Upper lobe of right lung (tissue), 1 donor: ENCODE measurements at regions not wholly inside any gene's neighbourhood (a gene's known extent, or its start where the extent isn't known, plus 50 kb on each side); places are given as distances from the start of the nearest gene placed in this dataset.
"Not testable (repeated sequence)": the region's sequence is repeated elsewhere in the genome, so short reads cannot be mapped to it uniquely, and the experiment has no call there.

Source experiments
- ATAC-seq: fragments of 200-7000 bp; cut with Tn5 transposase; one replicate; pipeline ENCODE4 v1.9.1; 2020; ENCODE audit warnings: mild to moderate bottlenecking, moderate library complexity
- DNase-seq: peaks from one replicate; pipeline ENCODE4 v3.0.0-alpha.2; 2020
- H3K27ac ChIP-seq: fragments of 200-600 bp; one replicate; pipeline ENCODE4 v1.8.0; 2022
- H3K27me3 ChIP-seq: fragments of 200-600 bp; one replicate; pipeline ENCODE4 v1.8.0; 2022; ENCODE audit warnings: mild to moderate bottlenecking
- H3K36me3 ChIP-seq: fragments of 200-600 bp; one replicate; pipeline ENCODE4 v1.8.0; 2022
- H3K4me1 ChIP-seq: fragments of 200-600 bp; one replicate; pipeline ENCODE4 v1.8.0; 2022
- H3K4me3 ChIP-seq: fragments of 200-600 bp; one replicate; pipeline ENCODE4 v1.8.0; 2022; ENCODE audit warnings: mild to moderate bottlenecking
- H3K9me3 ChIP-seq: fragments of 200-600 bp; one replicate; pipeline ENCODE4 v1.8.0; 2022
- intact Hi-C: fragments of 100-400 bp; cut with DNase I; formaldehyde crosslinking; loops from one replicate; pipeline ENCODE4 v1.11.0; 2022
- TF ChIP-seq, protein P1 (sequence below): fragments of 200-600 bp; IDR thresholded peaks from one replicate; pipeline ENCODE4 v1.8.0; 2022; ENCODE audit warnings: antibody characterized with exemption
- donor health status: DM: no; HTN: yes; CAD: no; lungs with severe emphysema.

DNA sequence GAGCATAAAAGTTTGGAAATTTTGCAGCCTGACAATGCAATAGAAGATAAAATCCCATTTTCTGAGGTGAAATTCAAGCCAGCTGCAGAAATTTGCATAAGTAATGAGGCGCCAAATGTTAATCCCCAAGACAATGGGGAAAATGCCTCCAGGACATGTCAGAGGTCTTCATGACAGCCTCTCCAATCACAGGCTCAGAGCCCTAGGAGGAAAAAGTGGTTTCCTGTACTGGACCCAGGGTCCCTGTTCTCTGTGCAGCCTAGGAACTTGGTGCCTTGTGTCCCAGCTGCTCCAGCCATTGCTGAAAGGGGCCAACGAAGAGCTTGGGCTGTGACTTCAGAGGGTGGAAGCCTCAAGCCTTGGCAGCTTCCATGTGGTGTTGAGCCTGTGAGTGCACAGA is 1218.1 kb downstream of the GALC start:
- no peak for ATAC-seq
- H3K4me1 ChIP-seq = no peaks in the 10 kb centered on the region
- no peak for DNase-seq
- intact Hi-C loops = no loop called here
- TF ChIP-seq, protein P1, sequence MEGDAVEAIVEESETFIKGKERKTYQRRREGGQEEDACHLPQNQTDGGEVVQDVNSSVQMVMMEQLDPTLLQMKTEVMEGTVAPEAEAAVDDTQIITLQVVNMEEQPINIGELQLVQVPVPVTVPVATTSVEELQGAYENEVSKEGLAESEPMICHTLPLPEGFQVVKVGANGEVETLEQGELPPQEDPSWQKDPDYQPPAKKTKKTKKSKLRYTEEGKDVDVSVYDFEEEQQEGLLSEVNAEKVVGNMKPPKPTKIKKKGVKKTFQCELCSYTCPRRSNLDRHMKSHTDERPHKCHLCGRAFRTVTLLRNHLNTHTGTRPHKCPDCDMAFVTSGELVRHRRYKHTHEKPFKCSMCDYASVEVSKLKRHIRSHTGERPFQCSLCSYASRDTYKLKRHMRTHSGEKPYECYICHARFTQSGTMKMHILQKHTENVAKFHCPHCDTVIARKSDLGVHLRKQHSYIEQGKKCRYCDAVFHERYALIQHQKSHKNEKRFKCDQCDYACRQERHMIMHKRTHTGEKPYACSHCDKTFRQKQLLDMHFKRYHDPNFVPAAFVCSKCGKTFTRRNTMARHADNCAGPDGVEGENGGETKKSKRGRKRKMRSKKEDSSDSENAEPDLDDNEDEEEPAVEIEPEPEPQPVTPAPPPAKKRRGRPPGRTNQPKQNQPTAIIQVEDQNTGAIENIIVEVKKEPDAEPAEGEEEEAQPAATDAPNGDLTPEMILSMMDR = no peak
- H3K27me3 ChIP-seq = no peaks in the 10 kb centered on the region
- H3K9me3 ChIP-seq = no peaks in the 10 kb centered on the region
- no peak overlapping the region for H3K4me3 ChIP-seq
- no peaks in the 10 kb centered on the region for H3K36me3 ChIP-seq
- no peak overlapping the region for H3K27ac ChIP-seq

DNA sequence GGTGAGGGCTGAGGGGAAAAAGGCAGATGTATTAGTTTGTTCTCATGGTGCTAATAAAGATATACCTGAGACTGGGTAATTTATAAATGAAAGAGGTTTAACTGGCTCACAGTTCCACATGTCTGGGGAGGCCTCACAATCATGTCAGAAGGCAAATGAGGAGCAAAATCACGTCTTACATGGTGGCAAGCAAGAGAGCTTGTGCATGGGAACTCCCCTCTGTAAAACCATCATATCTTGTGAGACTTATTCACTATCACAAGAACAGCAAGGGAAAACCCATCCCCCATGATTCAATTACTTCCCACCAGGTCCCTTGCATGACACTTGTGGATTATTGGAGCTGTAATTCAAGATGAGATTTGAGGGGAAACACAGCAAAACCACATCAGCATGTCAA is 1220.9 kb downstream of the GALC start:
- H3K27ac ChIP-seq = no peak overlapping the region
- no peak overlapping the region for H3K4me3 ChIP-seq
- no peaks in the 10 kb centered on the region for H3K36me3 ChIP-seq
- DNase-seq (no peak), ATAC-seq (no peak)
- no peaks in the 10 kb centered on the region for H3K4me1 ChIP-seq
- no peaks in the 10 kb centered on the region for H3K27me3 ChIP-seq
- TF ChIP-seq, protein P1 = no peak
- no peaks in the 10 kb centered on the region for H3K9me3 ChIP-seq
- intact Hi-C loops = no loop called here

DNA sequence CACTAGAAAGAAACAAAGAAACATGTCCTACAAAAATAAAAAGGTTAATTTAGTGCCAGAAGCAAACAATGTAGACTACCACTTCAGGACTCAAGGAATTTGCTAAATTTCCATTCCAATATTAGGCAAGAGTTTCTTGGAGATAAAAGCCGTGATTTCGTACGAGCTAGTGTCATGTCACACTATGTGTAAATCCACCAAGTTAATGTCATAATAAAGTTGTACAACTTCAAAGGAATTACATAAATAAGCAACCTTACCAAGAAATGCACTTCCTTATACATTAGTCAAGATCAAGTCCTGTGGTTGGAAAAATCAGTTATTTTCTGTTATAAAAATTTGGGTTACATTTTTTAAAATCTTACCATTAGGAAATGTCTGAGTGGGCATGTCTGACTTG is 1222.8 kb downstream of the GALC start:
- no peaks in the 10 kb centered on the region for H3K4me1 ChIP-seq
- DNase-seq = no peak
- no peak overlapping the region for H3K4me3 ChIP-seq
- TF ChIP-seq, protein P1 = no peak
- no peaks in the 10 kb centered on the region for H3K9me3 ChIP-seq
- intact Hi-C loops = no loop called here
- H3K27me3 ChIP-seq = no peaks in the 10 kb centered on the region
- H3K36me3 ChIP-seq = no peaks in the 10 kb centered on the region
- ATAC-seq = no peak
- no peak overlapping the region for H3K27ac ChIP-seq

DNA sequence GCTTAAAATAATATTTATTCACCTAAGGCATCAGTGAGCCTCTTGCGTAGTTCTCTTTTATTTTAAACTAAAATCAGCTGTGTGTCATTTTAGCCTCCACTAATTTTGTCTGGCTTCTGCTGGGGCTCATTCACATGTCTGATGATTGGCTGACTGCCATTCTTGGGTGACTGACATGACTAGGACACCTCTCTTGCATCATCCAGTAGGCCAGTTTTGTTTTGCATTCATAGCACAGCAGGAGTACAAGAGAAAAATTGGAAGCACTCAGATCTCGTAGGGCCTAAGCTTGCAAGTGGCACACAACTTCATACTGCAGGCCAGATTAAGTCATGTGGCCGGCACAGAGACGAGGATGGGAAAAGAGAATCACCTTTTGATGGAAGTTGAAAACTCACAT is 1226.5 kb downstream of the GALC start:
- Histone ChIP-seq H3K9me3 (no peaks in the 10 kb centered on the region), H3K36me3 (no peaks in the 10 kb centered on the region), H3K27me3 (no peaks in the 10 kb centered on the region), H3K4me1 (no peaks in the 10 kb centered on the region), H3K4me3 (no peak overlapping the region), H3K27ac (no peak overlapping the region)
- no peak for DNase-seq
- intact Hi-C loops = no loop called here
- no peak for ATAC-seq
- TF ChIP-seq, protein P1 = no peak

DNA sequence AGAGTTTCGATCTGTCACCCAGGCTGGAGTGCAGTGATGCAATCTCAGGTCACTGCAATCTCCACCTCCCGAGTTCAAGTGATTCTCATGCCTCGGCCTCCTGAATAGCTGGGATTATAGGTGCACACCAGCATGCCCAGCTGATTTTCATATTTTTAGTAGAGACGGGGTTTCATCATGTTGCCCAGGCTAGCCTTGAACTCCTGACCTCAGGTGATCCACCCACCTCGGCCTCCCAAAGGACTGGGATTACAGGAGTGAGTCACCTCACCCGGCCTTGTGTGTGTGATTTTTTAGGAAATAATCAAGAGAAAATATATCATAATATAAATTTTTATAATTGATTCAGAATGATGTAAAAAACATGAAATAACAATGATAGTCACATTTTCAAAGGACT is 1231.4 kb downstream of the GALC start:
- Histone ChIP-seq H3K36me3 (no peaks in the 10 kb centered on the region), H3K27ac (no peak overlapping the region), H3K4me3 (no peak overlapping the region), H3K4me1 (no peaks in the 10 kb centered on the region), H3K9me3 (no peaks in the 10 kb centered on the region), H3K27me3 (no peaks in the 10 kb centered on the region)
- intact Hi-C loops = no loop called here
- DNase-seq = no peak
- TF ChIP-seq, protein P1 = no peak
- no peak for ATAC-seq

DNA sequence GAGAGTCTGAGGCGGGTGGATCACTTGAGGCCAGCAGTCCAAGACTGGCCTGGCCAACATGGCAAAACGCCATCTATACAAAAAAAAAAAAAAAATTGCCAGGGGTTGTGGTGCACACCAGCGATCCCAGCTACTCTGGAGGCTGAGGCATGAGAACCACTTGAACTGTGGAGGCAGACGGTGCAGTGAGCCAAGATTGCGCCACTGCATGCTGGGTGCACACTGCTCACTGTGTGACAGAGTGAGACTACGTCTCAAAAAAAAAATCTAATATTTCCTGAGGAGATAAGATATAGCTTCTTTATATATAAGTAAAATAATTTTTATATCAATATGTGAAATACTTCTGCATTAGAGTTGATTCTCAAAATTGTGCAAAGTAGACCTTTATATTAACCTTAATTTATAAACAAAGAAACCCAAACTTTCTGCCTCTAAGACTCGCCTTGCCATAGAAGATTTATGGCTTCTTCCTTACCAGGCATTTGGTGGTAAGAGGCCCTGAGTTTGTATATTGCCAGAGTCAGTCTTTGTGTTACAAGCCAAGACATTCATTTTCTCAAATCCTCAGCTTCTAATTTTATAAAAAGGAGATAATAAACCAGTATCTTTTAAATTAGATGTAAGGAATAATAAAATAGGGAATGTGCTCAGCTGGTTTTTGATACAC is 1226.7 kb downstream of the FLRT2 start:
- DNase-seq = no peak
- intact Hi-C loops = no loop called here

DNA sequence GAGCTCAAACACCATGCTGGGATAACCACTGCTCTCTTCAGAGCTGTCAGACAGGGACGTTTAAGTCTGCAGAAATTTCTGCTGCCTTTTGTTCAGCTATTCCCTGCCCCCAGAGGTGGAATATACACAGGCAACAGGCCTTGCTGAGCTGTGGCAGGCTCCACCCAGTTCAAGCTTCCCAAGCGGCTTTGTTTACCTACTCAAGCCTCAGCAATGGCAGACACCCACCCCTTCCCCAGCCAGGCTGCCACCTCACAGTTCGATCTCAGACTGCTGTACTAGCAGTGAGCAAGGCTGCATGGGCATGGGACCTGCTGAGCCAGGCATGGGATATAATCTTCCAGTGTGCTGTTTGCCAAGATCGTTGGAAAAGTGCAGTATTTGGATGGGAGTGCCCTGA is 1220.5 kb downstream of the FLRT2 start:
- H3K27ac ChIP-seq = not testable (repeated sequence)

More for the DNA sequence above, 1226.7 kb downstream of the FLRT2 start:
- no peak for ATAC-seq
- Histone ChIP-seq H3K9me3 (no peaks in the 10 kb centered on the region), H3K27ac (no peak overlapping the region), H3K27me3 (no peaks in the 10 kb centered on the region), H3K4me1 (no peaks in the 10 kb centered on the region), H3K36me3 (no peaks in the 10 kb centered on the region), H3K4me3 (no peak overlapping the region)
- TF ChIP-seq, protein P1 = no peak

More for the DNA sequence above, 1220.5 kb downstream of the FLRT2 start:
- H3K27me3 ChIP-seq, H3K9me3 ChIP-seq, intact Hi-C loops, ATAC-seq, H3K4me3 ChIP-seq, DNase-seq, H3K4me1 ChIP-seq, H3K36me3 ChIP-seq: not testable (repeated sequence)
